ENCODE measurements at regions not wholly inside any gene's neighbourhood (a gene's known extent, or its start where the extent isn't known, plus 50 kb on each side); places are given as distances from the start of the nearest gene placed in this dataset.

DNA sequence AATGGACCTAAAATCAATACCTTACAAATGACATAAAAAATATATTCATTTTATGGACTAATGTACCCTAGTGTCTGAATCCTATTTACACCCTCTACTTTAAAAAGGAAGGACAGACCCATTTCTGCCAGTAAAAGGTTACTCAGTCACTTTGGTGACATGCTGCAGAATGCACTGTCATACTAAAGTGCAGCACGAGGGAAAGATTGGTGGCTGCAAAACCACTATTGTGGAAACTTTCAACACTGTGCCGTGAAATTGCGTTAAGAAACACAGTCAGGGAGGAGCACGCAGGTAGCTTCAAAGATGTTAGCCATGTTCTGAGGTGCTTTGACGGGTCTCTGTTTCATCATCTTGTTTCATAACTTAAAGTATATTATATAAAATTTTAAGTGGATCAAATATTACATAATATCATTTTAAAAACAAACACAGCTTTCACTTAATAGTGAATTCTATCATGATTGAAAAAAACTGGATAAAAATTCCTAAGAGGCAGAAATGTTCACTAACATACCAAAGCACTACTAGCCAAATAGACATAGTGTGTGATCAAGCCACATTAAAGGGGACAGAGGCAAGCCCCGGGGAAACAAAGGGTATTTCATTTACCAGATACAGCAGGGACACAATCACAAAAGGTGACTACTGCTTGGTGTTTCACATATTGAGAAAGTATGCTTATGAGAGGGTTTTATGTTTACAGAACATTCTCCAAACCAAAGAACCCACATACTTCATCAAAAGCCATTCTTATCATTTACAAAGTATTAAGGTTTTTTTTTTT lies 330.8 kb upstream of the SOX5 start (continued):
- no peak for TF ChIP-seq ZNF317 (CRISPR knock-in tag; IDR thresholded peaks at IDR 0.05; ENCODE audit: borderline replicate concordance, low read depth)
- TF ChIP-seq JAZF1 (CRISPR knock-in tag; IDR thresholded peaks at IDR 0.05), result no peak
- no peak for TF ChIP-seq NFATC4 (CRISPR knock-in tag; IDR thresholded peaks at IDR 0.05)
- TF ChIP-seq, protein P1, sequence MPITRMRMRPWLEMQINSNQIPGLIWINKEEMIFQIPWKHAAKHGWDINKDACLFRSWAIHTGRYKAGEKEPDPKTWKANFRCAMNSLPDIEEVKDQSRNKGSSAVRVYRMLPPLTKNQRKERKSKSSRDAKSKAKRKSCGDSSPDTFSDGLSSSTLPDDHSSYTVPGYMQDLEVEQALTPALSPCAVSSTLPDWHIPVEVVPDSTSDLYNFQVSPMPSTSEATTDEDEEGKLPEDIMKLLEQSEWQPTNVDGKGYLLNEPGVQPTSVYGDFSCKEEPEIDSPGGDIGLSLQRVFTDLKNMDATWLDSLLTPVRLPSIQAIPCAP (CRISPR knock-in tag; IDR thresholded peaks at IDR 0.05), result no peak
- TF ChIP-seq, protein P2, sequence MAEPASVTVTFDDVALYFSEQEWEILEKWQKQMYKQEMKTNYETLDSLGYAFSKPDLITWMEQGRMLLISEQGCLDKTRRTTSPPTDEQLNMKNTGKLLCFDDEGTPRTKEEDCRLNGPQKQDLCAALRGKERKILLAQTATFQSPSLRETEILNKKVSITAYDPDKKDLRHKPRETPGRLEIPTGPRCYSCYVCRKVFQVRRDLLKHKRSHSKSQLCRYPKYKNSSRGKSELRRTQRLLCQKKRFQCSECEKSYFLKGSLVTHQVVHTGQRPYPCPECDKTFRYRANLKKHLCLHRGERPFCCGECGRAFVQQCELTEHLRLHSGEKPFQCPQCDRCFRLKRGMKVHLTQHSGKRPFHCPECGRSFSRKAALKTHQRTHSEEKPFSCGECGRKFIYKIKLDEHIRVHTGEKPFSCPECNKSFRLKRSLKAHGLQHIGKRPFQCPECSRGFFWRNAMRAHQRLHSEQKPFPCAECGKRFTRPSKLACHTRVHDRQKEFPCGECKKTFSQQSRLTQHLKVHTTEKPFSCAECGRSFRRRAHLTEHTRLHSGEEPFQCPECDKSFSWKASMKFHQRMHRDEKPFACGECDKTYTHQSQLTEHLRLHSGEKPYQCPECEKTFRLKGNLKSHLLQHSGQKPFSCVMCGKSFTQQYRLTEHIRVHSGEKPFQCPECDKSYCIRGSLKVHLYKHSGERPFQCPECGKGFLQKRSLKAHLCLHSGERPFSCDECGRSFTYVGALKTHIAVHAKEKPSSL (CRISPR knock-in tag; conservative IDR thresholded peaks at IDR 0.05), result no peak
- TF ChIP-seq, protein P3, sequence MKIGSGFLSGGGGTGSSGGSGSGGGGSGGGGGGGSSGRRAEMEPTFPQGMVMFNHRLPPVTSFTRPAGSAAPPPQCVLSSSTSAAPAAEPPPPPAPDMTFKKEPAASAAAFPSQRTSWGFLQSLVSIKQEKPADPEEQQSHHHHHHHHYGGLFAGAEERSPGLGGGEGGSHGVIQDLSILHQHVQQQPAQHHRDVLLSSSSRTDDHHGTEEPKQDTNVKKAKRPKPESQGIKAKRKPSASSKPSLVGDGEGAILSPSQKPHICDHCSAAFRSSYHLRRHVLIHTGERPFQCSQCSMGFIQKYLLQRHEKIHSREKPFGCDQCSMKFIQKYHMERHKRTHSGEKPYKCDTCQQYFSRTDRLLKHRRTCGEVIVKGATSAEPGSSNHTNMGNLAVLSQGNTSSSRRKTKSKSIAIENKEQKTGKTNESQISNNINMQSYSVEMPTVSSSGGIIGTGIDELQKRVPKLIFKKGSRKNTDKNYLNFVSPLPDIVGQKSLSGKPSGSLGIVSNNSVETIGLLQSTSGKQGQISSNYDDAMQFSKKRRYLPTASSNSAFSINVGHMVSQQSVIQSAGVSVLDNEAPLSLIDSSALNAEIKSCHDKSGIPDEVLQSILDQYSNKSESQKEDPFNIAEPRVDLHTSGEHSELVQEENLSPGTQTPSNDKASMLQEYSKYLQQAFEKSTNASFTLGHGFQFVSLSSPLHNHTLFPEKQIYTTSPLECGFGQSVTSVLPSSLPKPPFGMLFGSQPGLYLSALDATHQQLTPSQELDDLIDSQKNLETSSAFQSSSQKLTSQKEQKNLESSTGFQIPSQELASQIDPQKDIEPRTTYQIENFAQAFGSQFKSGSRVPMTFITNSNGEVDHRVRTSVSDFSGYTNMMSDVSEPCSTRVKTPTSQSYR (CRISPR knock-in tag; IDR thresholded peaks at IDR 0.05), result no peak
- TF ChIP-seq IRF2 (CRISPR knock-in tag; IDR thresholded peaks at IDR 0.05; ENCODE audit: borderline replicate concordance, low read depth), result no peak
- TF ChIP-seq, protein P4, sequence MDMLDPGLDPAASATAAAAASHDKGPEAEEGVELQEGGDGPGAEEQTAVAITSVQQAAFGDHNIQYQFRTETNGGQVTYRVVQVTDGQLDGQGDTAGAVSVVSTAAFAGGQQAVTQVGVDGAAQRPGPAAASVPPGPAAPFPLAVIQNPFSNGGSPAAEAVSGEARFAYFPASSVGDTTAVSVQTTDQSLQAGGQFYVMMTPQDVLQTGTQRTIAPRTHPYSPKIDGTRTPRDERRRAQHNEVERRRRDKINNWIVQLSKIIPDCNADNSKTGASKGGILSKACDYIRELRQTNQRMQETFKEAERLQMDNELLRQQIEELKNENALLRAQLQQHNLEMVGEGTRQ (CRISPR knock-in tag; IDR thresholded peaks at IDR 0.05), result no peak
- TF ChIP-seq, protein P5, sequence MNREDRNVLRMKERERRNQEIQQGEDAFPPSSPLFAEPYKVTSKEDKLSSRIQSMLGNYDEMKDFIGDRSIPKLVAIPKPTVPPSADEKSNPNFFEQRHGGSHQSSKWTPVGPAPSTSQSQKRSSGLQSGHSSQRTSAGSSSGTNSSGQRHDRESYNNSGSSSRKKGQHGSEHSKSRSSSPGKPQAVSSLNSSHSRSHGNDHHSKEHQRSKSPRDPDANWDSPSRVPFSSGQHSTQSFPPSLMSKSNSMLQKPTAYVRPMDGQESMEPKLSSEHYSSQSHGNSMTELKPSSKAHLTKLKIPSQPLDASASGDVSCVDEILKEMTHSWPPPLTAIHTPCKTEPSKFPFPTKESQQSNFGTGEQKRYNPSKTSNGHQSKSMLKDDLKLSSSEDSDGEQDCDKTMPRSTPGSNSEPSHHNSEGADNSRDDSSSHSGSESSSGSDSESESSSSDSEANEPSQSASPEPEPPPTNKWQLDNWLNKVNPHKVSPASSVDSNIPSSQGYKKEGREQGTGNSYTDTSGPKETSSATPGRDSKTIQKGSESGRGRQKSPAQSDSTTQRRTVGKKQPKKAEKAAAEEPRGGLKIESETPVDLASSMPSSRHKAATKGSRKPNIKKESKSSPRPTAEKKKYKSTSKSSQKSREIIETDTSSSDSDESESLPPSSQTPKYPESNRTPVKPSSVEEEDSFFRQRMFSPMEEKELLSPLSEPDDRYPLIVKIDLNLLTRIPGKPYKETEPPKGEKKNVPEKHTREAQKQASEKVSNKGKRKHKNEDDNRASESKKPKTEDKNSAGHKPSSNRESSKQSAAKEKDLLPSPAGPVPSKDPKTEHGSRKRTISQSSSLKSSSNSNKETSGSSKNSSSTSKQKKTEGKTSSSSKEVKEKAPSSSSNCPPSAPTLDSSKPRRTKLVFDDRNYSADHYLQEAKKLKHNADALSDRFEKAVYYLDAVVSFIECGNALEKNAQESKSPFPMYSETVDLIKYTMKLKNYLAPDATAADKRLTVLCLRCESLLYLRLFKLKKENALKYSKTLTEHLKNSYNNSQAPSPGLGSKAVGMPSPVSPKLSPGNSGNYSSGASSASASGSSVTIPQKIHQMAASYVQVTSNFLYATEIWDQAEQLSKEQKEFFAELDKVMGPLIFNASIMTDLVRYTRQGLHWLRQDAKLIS (CRISPR knock-in tag; IDR thresholded peaks at IDR 0.05; ENCODE audit: borderline replicate concordance), result no peak

DNA sequence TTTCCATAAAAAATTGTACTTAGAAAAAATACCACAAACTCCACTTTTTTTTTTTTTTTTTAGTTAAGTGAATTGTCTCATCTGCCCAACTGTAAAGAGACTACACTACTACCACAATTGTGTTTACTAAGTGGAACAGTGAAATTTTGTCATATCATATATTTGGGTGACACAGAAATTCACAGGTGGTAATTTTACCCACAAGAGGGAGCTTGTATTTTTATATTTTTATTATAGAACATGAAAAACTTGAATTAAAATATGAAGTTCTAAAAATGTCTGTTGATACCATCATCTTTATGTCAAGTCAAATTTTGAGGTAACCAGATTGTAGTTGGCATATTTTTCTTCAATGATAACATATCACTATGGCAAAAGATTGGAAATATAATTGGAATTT lies 329.4 kb upstream of the SOX5 start:
- Mint-ChIP-seq H3K4me1 (peaks cover 36% of the 10 kb centered on the region), H3K9me3 (no peaks in the 10 kb centered on the region), H3K36me3 (no peaks in the 10 kb centered on the region), H3K4me3 (no peak overlapping the region), H3K27ac (no peak overlapping the region), H3K27me3 (ENCODE audit: low read depth) (no peaks in the 10 kb centered on the region)
- ChIA-PET CTCF (no interaction called here), POLR2A (no interaction called here)
- ATAC-seq (no peak), DNase-seq (ENCODE audit: low spot score) (no peak)
- TF ChIP-seq ZNF219 (CRISPR knock-in tag; IDR thresholded peaks at IDR 0.05; ENCODE audit: borderline replicate concordance), result no peak
- no peak for TF ChIP-seq SMAD4 (CRISPR knock-in tag; IDR thresholded peaks at IDR 0.05)
- TF ChIP-seq JUN (CRISPR knock-in tag; IDR thresholded peaks at IDR 0.05), result no peak

Data from WTC11 (cell line).